Liver (tissue), 7 donors: ENCODE measurements at regions not wholly inside any gene's neighbourhood (a gene's known extent, or its start where the extent isn't known, plus 50 kb on each side); places are given as distances from the start of the nearest gene placed in this dataset.

Experiments
- DNase-seq: peaks from one replicate; pipeline ENCODE4 v3.0.0-alpha.2; 2017; ENCODE audit warnings: low spot score
- H3K27ac ChIP-seq, 2 donors: one replicate each; pipeline ENCODE4 v1.7.0; 2013; ENCODE audit warnings: inconsistent platforms in 2 of 2, low read length in 2 of 2, control low read depth in 1 of 2, low read depth in 1 of 2, mild to moderate bottlenecking in 1 of 2
- H3K27me3 ChIP-seq, 4 donors: one replicate each; pipeline versions ENCODE4 v1.6.1 to v1.7.0; 2013; ENCODE audit warnings: low read length in 3 of 4, inconsistent platforms in 1 of 4, mild to moderate bottlenecking in 1 of 4, moderate library complexity in 1 of 4; ENCODE audit not compliant: control insufficient read depth in 4 of 4, insufficient read depth in 4 of 4
- H3K36me3 ChIP-seq, 4 donors: one replicate each; pipeline versions ENCODE4 v1.6.1 to v1.7.0; 2013; ENCODE audit warnings: low read length in 3 of 4, mild to moderate bottlenecking in 3 of 4, low read depth in 1 of 4, moderate library complexity in 1 of 4; ENCODE audit not compliant: control insufficient read depth in 4 of 4, insufficient read depth in 3 of 4
- H3K4me1 ChIP-seq, 4 donors: one replicate each; pipeline versions ENCODE4 v1.6.1 to v1.7.0; 2013; ENCODE audit warnings: low read length in 3 of 4, mild to moderate bottlenecking in 3 of 4, moderate library complexity in 1 of 4; ENCODE audit not compliant: control insufficient read depth in 4 of 4, insufficient read depth in 4 of 4
- H3K4me3 ChIP-seq, 3 donors: one replicate each; pipeline versions ENCODE4 v1.6.1 to v1.7.0; 2013; ENCODE audit warnings: low read length in 3 of 3, control low read depth in 1 of 3, low read depth in 1 of 3, mild to moderate bottlenecking in 1 of 3
- H3K9ac ChIP-seq, 2 donors: one replicate each; pipeline ENCODE4 v1.7.0; 2013; ENCODE audit warnings: low read length in 2 of 2, mild to moderate bottlenecking in 2 of 2, moderate library complexity in 2 of 2, control low read depth in 1 of 2, low read depth in 1 of 2
- H3K9me3 ChIP-seq, 4 donors: one replicate each; pipeline versions ENCODE4 v1.6.1 to v1.7.0; 2013; ENCODE audit warnings: low read length in 3 of 4; ENCODE audit not compliant: control insufficient read depth in 4 of 4
- ATF3 ChIP-seq: IDR thresholded peaks from 2 replicates; pipeline ENCODE4 v1.6.1; 2016; ENCODE audit warnings: antibody characterized with exemption
- EGR1 ChIP-seq, 2 donors: IDR thresholded peaks; 2 replicates each; pipeline ENCODE4 v1.6.1; 2016 to 2018; ENCODE audit warnings: antibody characterized with exemption in 2 of 2, low read depth in 2 of 2
- FOXA2 ChIP-seq: IDR thresholded peaks from 2 replicates; pipeline ENCODE4 v1.6.1; 2016; ENCODE audit warnings: antibody characterized with exemption
- GABPA ChIP-seq, 2 donors: IDR thresholded peaks in 1 of 2; conservative IDR thresholded peaks in 1 of 2; 2 replicates each; pipeline ENCODE4 v1.6.1; 2016; ENCODE audit warnings: antibody characterized with exemption in 2 of 2, mild to moderate bottlenecking in 1 of 2, moderate library complexity in 1 of 2
- HNF4A ChIP-seq, 2 donors: conservative IDR thresholded peaks; 2 replicates each; pipeline ENCODE4 v1.6.1; 2016; ENCODE audit warnings: antibody characterized with exemption in 2 of 2, mild to moderate bottlenecking in 2 of 2
- HNF4G ChIP-seq: IDR thresholded peaks from 2 replicates; pipeline ENCODE4 v1.6.1; 2016; ENCODE audit warnings: antibody characterized with exemption
- JUND ChIP-seq, 2 donors: IDR thresholded peaks; 2 replicates each; pipeline ENCODE4 v1.6.1; 2016; ENCODE audit warnings: antibody characterized with exemption in 2 of 2
- NR2F2 ChIP-seq: IDR thresholded peaks from 2 replicates; pipeline ENCODE4 v1.6.1; 2016; ENCODE audit warnings: antibody characterized with exemption
- RAD21 ChIP-seq, 2 donors: IDR thresholded peaks; 2 replicates each; pipeline ENCODE4 v1.6.1; 2016; ENCODE audit warnings: antibody characterized with exemption in 2 of 2, mild to moderate bottlenecking in 2 of 2
- RXRA ChIP-seq, 2 donors: IDR thresholded peaks; 2 replicates each; pipeline ENCODE4 v1.6.1; 2017 to 2018; ENCODE audit warnings: antibody characterized with exemption in 2 of 2, mild to moderate bottlenecking in 1 of 2
- SP1 ChIP-seq: IDR thresholded peaks from 2 replicates; pipeline ENCODE4 v1.6.1; 2018; ENCODE audit warnings: antibody characterized with exemption, mild to moderate bottlenecking
- TAF1 ChIP-seq: conservative IDR thresholded peaks from 2 replicates; pipeline ENCODE4 v1.6.1; 2016; ENCODE audit warnings: antibody characterized with exemption, mild to moderate bottlenecking
- YY1 ChIP-seq: IDR thresholded peaks from 2 replicates; pipeline ENCODE4 v1.6.1; 2016; ENCODE audit warnings: antibody characterized with exemption, mild to moderate bottlenecking
- ZBTB33 ChIP-seq: IDR thresholded peaks from 2 replicates; pipeline ENCODE4 v1.6.1; 2016; ENCODE audit warnings: antibody characterized with exemption
- WGBS: extraction: QIAGEN DNeasy Blood & Tissue Kit; methylation state at CpG from one replicate; pipeline ENCODE4 v1.1.7; 2013; 5-methylcytosine and 5-hydroxymethylcytosine counted together
- TF ChIP-seq, protein P1 (sequence below): IDR thresholded peaks from 2 replicates; pipeline ENCODE4 v1.6.1; 2016; ENCODE audit warnings: antibody characterized with exemption
- TF ChIP-seq, protein P2 (sequence below): IDR thresholded peaks from 2 replicates; pipeline ENCODE4 v1.6.1; 2016; ENCODE audit warnings: antibody characterized with exemption, mild to moderate bottlenecking
- donor health status: healthy.
- donor health status: healthy.
- donor health status: healthy.
- donor health status: healthy.

DNA sequence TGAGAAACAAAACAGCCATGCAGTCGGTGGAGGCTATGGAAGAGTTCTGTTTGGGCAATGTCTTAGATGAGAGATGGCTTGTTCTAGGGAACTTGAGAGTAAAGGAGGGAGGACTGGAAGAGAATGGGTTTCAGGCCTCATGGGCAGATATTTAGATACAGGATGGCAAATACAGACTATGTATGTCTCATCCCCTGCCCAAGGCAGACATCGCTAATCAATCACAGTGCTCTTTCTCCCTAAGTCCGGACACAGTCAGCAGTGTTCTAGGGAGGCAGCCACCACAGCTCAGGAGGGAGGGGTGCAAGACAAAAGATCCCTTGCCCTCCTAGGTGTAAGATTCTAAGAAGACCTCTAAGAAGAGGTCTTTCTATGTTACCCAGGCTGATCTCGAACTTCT lies 159.3 kb upstream of the TLE3 start:
- H3K9ac ChIP-seq = no peak overlapping the region
- DNase-seq = no peak
- H3K36me3 ChIP-seq = no peaks in the 10 kb centered on the region
- no peaks in the 10 kb centered on the region for H3K27me3 ChIP-seq
- H3K4me3 ChIP-seq = no peak overlapping the region
- H3K9me3 ChIP-seq = no peaks in the 10 kb centered on the region
- 94% methylated on average over 4 of the region's 4 CpGs for WGBS
- H3K27ac ChIP-seq = no peak overlapping the region
- TF ChIP-seq JUND (IDR thresholded peaks at IDR 0.05) (no peak), ATF3 (no peak)
- peaks cover 0 to 3% (median under 1%) of the 10 kb centered on the region in 4 donors for H3K4me1 ChIP-seq

DNA sequence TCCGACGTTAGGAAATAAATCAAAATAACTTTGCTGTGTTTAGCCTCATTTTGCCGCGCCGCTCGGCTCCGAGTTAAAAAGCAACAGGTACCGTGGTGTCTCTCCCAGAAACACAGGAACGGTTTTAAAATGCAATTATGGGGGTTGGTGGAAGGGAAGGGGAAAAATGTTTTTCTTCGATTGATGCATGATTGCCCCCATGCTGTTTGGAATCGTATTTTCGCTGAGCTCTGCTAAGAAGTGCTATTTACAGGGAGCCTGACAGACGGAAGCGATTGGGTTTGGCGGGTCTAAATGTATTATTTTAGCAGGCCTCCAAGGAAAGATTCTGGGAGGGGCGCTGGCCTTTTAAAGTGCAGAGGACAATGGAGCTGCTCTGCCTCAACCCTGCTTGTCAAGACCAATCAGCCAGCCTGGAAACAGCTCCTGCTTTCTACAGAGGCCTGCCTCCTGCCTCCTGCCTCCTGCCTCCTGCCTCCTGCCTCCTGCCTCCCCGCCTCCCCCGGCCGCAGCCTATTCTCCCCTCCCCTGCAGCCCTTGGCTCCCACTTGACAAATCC lies 156.7 kb upstream of the TLE3 start:
- DNase-seq = no peak
- Histone ChIP-seq H3K9ac (no peak overlapping the region), H3K4me3 (no peak overlapping the region), H3K36me3 (no peaks in the 10 kb centered on the region), H3K9me3 (no peaks in the 10 kb centered on the region), H3K27me3 (no peaks in the 10 kb centered on the region), H3K4me1 (peaks cover 0 to 3% (median under 1%) of the 10 kb centered on the region in 4 donors), H3K27ac (no peak overlapping the region)
- 95% methylated on average over 19 of the region's 19 CpGs for WGBS
- TF ChIP-seq FOXA2 = no peak
- TF ChIP-seq ATF3 = no peak
- TF ChIP-seq, protein P1, sequence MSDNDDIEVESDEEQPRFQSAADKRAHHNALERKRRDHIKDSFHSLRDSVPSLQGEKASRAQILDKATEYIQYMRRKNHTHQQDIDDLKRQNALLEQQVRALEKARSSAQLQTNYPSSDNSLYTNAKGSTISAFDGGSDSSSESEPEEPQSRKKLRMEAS = no peak
- no peak for TF ChIP-seq YY1
- no peak for TF ChIP-seq TAF1
- TF ChIP-seq, protein P2, sequence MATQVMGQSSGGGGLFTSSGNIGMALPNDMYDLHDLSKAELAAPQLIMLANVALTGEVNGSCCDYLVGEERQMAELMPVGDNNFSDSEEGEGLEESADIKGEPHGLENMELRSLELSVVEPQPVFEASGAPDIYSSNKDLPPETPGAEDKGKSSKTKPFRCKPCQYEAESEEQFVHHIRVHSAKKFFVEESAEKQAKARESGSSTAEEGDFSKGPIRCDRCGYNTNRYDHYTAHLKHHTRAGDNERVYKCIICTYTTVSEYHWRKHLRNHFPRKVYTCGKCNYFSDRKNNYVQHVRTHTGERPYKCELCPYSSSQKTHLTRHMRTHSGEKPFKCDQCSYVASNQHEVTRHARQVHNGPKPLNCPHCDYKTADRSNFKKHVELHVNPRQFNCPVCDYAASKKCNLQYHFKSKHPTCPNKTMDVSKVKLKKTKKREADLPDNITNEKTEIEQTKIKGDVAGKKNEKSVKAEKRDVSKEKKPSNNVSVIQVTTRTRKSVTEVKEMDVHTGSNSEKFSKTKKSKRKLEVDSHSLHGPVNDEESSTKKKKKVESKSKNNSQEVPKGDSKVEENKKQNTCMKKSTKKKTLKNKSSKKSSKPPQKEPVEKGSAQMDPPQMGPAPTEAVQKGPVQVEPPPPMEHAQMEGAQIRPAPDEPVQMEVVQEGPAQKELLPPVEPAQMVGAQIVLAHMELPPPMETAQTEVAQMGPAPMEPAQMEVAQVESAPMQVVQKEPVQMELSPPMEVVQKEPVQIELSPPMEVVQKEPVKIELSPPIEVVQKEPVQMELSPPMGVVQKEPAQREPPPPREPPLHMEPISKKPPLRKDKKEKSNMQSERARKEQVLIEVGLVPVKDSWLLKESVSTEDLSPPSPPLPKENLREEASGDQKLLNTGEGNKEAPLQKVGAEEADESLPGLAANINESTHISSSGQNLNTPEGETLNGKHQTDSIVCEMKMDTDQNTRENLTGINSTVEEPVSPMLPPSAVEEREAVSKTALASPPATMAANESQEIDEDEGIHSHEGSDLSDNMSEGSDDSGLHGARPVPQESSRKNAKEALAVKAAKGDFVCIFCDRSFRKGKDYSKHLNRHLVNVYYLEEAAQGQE = no peak

DNA sequence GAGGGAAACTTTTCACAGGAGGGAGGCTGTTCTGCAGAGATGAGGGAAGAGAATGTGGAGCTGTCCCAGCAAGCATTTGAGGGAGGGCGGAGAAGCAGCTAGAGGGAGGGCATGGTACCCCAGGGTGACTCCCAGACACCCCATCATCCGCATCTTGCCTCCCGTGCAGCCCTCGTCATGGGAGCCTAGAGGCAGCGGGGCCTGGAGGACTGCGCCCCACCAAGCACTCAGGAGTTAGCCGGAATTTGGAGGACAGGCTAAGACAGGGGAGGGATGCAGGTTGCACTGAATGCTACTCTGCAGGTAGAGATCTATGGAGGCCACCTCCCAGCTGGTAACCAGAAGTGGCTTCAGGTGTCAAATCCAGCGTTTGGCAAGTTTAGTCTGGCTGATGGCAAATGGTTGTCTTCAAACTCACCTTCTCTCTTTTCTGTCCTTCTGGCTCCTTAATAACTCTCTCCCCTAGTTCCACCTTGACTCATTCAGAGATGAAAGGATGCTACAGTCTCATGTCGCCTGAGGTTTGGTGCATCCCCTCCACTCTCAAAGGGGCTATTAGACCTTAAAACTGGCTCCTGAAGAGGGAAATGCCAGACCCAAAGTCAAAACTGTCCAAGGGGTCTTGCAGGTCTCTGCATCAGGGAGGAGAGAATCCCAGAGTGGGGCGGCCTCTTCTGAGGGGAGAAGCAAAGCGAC lies 155.9 kb upstream of the TLE3 start:
- Histone ChIP-seq H3K27ac (no peak overlapping the region), H3K36me3 (no peaks in the 10 kb centered on the region), H3K27me3 (no peaks in the 10 kb centered on the region), H3K4me1 (peaks cover 0 to 3% (median 0%) of the 10 kb centered on the region in 4 donors), H3K9ac (no peak overlapping the region), H3K4me3 (no peak overlapping the region), H3K9me3 (no peaks in the 10 kb centered on the region)
- WGBS = 95% methylated on average over 11 of the region's 11 CpGs
- DNase-seq = no peak
- TF ChIP-seq SP1 (no peak), RXRA (IDR thresholded peaks at IDR 0.05) (no peak), FOXA2 (no peak), RAD21 (IDR thresholded peaks at IDR 0.05) (no peak), EGR1 (IDR thresholded peaks at IDR 0.05; ENCODE audit: low read depth in 2 of 2) (no peak), TAF1 (no peak), ATF3 (no peak), HNF4G (no peak), YY1 (no peak), ZBTB33 (no peak), JUND (IDR thresholded peaks at IDR 0.05) (no peak), GABPA (IDR thresholded peaks at IDR 0.05 in 1 of 2, conservative IDR thresholded peaks at IDR 0.05 in 1 of 2) (no peak), HNF4A (conservative IDR thresholded peaks at IDR 0.05) (no peak), NR2F2 (no peak)
- TF ChIP-seq, protein P2 = no peak
